ENCODE measurements at regions not wholly inside any gene's neighbourhood (a gene's known extent, or its start where the extent isn't known, plus 50 kb on each side); places are given as distances from the start of the nearest gene placed in this dataset.

- H3K4me1 ChIP-seq, result no peaks in the 10 kb centered on the region
- DNase-seq, result peak in 3 of 4 donors; percentile 49 to 95 (median 92)
- H3K4me3 ChIP-seq, result no peak overlapping the region
- H3K9me3 ChIP-seq, result no peaks in the 10 kb centered on the region
- no peaks in the 10 kb centered on the region for H3K36me3 ChIP-seq
- intact Hi-C loops (cut with DNase I), result no loop called here
- ATAC-seq, result peak; percentile 69
- H3K27me3 ChIP-seq, result no peaks in the 10 kb centered on the region
- H3K27ac ChIP-seq, result peak overlapping the region; percentile 57 to 73
- TF ChIP-seq CTCF (IDR thresholded peaks at IDR 0.05), result no peak
Observed at GRCh38 chr10:10824591-10825148, 193.0 kb upstream of the CELF2 start.

- Histone ChIP-seq H3K4me3 (no peak overlapping the region), H3K27ac (peak overlapping the region in 1 of 2 donors; percentile 57), H3K27me3 (no peaks in the 10 kb centered on the region), H3K4me1 (no peaks in the 10 kb centered on the region), H3K36me3 (no peaks in the 10 kb centered on the region), H3K9me3 (no peaks in the 10 kb centered on the region)
- no peak for TF ChIP-seq CTCF (IDR thresholded peaks at IDR 0.05)
- ATAC-seq, result no peak
- intact Hi-C loops (cut with DNase I), result no loop called here
- no peak for DNase-seq
Observed at GRCh38 chr10:10826125-10826524, 191.5 kb upstream of the CELF2 start.

- no peak for ATAC-seq
- Histone ChIP-seq H3K36me3 (no peaks in the 10 kb centered on the region), H3K9me3 (no peaks in the 10 kb centered on the region), H3K4me1 (no peaks in the 10 kb centered on the region), H3K27ac (no peak overlapping the region), H3K27me3 (no peaks in the 10 kb centered on the region), H3K4me3 (no peak overlapping the region)
- intact Hi-C loops (cut with DNase I), result no loop called here
- DNase-seq, result no peak
- no peak for TF ChIP-seq CTCF (IDR thresholded peaks at IDR 0.05)
Observed at GRCh38 chr10:10828623-10829022, 189.0 kb upstream of the CELF2 start.

- Histone ChIP-seq H3K27me3 (no peaks in the 10 kb centered on the region), H3K4me3 (no peak overlapping the region), H3K4me1 (no peaks in the 10 kb centered on the region), H3K36me3 (no peaks in the 10 kb centered on the region), H3K27ac (peak overlapping the region; percentile 78 to 93), H3K9me3 (no peaks in the 10 kb centered on the region)
- intact Hi-C loops (cut with DNase I), result no loop called here
- TF ChIP-seq CTCF (IDR thresholded peaks at IDR 0.05), result no peak
- no peak for ATAC-seq
- DNase-seq, result peak in 1 of 4 donors; percentile 31
Observed at GRCh38 chr10:10829576-10829975, 188.1 kb upstream of the CELF2 start.

GRCh38 chr10:10830293-10830986 is 187.2 kb upstream of the CELF2 start:
- TF ChIP-seq CTCF (IDR thresholded peaks at IDR 0.05), result no peak
- intact Hi-C loops (cut with DNase I), result no loop called here
- H3K36me3 ChIP-seq, result no peaks in the 10 kb centered on the region
- H3K27ac ChIP-seq, result peak overlapping the region; percentile 78 to 93
- ATAC-seq (peak; percentile 64), DNase-seq (peak in 2 of 4 donors; percentile 81 to 86)
- H3K27me3 ChIP-seq, result no peaks in the 10 kb centered on the region
- H3K9me3 ChIP-seq, result no peaks in the 10 kb centered on the region
- H3K4me3 ChIP-seq, result no peak overlapping the region
- no peaks in the 10 kb centered on the region for H3K4me1 ChIP-seq
